HG03342 (cell line): ENCODE measurements at regions not wholly inside any gene's neighbourhood (a gene's known extent, or its start where the extent isn't known, plus 50 kb on each side); places are given as distances from the start of the nearest gene placed in this dataset.

Source experiments
- ATAC-seq: cut with Tn5 transposase; IDR thresholded peaks from one replicate; pipeline ENCODE4 v1.9.1; 2021; ENCODE audit warnings: mild to moderate bottlenecking, moderate library complexity; ENCODE audit not compliant: unreplicated experiment

GRCh38 chr21:38959692-38960061 is 153.9 kb downstream of the ETS2 start:
- ATAC-seq, result no peak

- ATAC-seq, result no peak
Observed at GRCh38 chr21:38958940-38959691, 153.4 kb downstream of the ETS2 start.

DNA sequence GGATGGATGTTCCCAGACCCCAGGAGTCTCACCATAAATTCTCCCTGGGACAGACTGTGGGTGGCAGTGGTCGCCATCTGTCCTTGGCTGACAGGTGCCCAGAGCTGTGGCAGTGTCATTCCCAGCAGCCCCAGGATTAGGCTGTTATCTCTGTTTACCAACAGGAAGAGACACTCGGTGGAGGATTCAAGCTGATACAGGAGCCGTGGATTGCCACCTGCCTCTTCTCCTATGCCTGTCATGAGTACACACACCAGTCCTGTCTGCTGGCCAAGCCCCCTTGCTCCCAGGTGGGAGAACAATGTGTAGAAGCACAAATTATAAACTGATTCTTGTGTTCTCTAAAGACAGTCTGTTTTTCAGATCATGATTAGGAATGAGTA is 152.6 kb downstream of the ETS2 start:
- no peak for ATAC-seq

GRCh38 chr21:38957575-38958322 is 152.0 kb downstream of the ETS2 start:
- ATAC-seq, result no peak

DNA sequence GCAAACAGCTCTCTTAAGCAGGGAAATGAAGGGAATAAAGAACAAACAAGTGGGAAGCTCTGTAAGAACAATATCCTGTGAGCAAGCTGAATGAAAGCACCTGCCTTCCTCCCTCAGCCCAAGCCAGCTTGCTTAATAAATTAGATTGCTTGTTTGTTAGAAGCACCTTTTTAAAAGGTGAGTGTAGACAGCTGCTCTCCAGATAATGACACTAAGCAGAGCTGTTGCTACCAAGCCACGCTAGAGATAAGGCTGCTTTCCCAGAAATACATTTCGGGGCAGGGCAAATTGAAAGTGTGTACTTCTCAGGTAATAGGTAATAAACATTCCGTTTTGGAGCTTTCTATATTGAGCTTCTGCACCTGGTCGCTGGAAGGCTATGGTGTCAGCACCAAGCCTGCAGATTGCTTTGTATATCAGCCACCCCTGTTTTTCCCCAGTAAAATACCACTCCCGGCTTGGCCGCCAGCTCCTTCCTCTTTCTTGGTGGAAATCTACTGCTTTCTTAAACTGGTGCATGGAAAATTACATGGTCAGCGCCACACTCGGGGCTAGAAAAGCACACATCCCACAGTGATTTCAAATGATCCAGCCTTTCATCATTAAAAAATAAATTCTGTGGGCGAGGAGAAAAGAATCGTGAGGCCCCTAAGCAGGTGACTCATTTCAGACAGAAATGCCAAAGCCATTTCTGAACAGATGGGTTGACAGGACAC is 151.3 kb downstream of the ETS2 start:
- ATAC-seq, result no peak

GRCh38 chr21:38956521-38956855 is 150.8 kb downstream of the ETS2 start:
- no peak for ATAC-seq

DNA sequence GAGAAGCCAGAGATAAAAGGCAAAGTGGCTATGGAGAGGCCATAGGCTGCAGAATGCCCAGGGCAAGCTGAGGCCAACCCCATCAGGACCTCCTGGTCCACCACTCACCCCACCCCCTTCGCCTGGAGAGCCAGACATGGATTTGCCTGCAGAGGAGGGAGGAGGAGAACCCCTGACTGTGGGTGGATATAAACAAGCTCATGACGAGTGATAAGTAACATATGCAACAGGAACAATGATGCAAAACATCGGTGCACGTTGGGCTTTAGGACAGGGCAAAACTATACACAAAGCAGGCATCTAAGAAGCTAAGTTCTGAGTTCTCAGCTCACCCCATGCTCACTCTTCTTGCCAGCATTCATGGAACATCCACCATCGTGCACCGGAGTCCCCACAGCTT is 150.3 kb downstream of the ETS2 start:
- no peak for ATAC-seq

GRCh38 chr21:38955495-38955894 is 149.8 kb downstream of the ETS2 start:
- no peak for ATAC-seq

DNA sequence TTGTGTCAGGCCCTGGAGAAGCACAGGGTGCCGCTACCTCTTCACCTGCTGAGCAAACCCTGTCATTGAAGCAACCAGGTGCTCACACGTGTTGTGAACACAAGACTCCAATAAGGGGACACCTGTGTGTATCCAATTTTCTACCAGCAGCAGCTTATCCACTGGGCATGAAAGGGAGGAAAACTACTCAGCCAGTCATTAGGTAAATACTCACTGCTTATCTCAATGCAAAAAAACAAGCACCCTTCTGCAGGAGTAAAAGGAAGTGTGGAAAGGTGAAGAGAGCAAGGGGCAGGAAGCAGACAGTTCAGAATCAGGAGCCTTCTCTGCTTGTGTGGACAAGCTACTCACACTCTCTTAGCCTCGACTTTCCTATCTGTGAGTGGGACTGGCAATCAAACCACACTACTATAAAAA is 148.9 kb downstream of the ETS2 start:
- no peak for ATAC-seq

DNA sequence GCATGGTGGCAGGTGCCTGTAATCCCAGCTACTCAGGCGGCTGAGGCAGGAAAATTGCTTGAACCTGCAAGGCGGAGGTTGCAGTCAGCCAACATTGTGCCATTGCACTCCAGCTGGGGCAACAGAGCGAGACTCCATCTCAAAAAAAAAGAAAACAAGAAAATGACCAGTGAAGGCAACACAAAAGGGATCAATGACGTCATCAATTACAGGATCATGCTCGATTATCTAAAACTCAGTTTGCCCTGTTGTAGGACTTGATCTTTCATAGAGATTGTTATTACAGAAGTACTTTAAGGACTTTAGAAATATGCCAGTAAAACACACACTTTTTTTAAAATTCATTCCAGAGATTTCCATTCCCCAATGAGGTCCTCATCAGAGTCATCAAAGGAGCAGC is 147.8 kb downstream of the ETS2 start:
- ATAC-seq, result no peak

DNA sequence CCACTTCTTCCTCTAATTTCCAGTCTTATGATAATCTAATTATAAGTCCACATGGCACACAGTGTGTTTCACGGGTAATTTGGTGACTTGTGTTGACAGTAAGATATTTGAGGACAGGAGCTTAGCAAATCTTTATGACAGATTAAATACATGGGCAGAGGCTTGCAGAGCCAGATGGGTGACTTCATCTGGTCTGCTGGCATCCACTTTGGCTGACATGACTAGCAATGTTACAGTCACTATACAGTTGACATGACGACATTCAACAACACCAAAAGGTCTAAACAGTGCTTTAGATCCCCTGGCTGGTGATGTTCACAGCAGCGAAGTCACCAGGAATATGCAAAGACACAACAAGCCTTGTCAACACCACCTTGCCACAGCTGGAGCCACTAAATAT is 147.2 kb downstream of the ETS2 start:
- ATAC-seq, result no peak

GRCh38 chr21:38951095-38951730 is 145.5 kb downstream of the ETS2 start:
- no peak for ATAC-seq

- no peak for ATAC-seq
Observed at GRCh38 chr21:38950435-38951094, 144.8 kb downstream of the ETS2 start.

GRCh38 chr21:38949070-38949380 is 143.3 kb downstream of the ETS2 start:
- no peak for ATAC-seq

GRCh38 chr21:38948377-38949069 is 142.8 kb downstream of the ETS2 start:
- ATAC-seq, result no peak

- ATAC-seq, result no peak
Observed at GRCh38 chr21:38945545-38946245, 140.0 kb downstream of the ETS2 start.

- ATAC-seq, result no peak
Observed at GRCh38 chr21:38944903-38945302, 139.2 kb downstream of the ETS2 start.

DNA sequence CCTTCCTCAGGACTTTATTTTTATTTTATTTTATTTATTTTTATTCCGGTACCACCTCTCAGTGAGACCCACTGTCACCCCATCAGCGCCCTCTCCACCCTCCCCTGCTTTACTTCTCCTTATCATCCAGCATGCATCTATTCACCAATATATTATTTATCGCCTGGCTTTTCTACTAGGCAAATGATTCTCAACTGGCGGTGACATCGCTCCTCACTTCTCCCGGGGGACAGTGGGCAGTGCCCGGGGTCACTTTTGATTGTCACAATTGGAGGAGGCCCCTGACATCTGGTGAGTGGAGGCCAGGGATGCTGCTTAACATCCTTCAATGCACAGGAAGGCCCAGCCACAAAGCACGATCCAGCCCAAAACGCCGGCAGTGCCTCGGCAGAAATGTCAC is 138.7 kb downstream of the ETS2 start:
- ATAC-seq, result no peak

DNA sequence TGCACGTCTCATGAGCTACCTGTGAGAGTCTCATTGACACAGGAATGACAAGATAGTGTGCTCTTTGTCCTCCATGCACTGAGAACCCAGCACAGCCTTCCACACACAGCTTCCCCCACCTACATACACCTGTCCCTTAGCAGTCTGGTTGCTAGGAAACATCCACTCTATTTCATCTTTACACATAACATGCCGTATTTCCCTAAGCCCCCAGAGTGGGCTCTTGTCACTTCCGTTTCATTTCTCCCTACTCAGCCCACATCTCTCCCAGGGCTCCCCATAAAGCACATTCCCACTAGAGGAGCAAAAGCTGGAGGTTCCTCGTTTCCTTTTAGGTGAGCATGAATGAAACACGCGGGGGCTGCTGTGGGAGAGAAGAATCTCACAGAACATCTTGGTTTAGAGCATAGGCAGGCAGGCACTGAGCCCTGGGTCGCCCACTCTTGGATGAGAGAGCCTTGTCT is 137.1 kb downstream of the ETS2 start:
- ATAC-seq, result no peak

- ATAC-seq, result no peak
Observed at GRCh38 chr21:38938769-38939168, 133.0 kb downstream of the ETS2 start.
